H7 (cell line): ENCODE measurements at regions not wholly inside any gene's neighbourhood (a gene's known extent, or its start where the extent isn't known, plus 50 kb on each side); places are given as distances from the start of the nearest gene placed in this dataset.
A peak's percentile ranks its signal among the peaks of the same experiment; 100 is the strongest.
"Not testable (repeated sequence)": the region's sequence is repeated elsewhere in the genome, so short reads cannot be mapped to it uniquely, and the experiment has no call there.

Experiments used
- DNase-seq: peaks from one replicate; pipeline ENCODE4 v3.0.0; 2012
- H3K27me3 ChIP-seq: 2 replicates; pipeline ENCODE4 v1.6.0; 2011; ENCODE audit warnings: mild to moderate bottlenecking, low read length; ENCODE audit not compliant: control insufficient read depth, insufficient read depth
- H3K36me3 ChIP-seq: replicated peaks from 2 replicates; pipeline ENCODE4 v1.5.1; 2011; ENCODE audit warnings: low read length; ENCODE audit not compliant: control insufficient read depth, insufficient read depth
- H3K4me3 ChIP-seq: 2 replicates; pipeline ENCODE4 v1.5.1; 2011; ENCODE audit warnings: low read depth, mild to moderate bottlenecking, control low read depth, low read length, moderate library complexity; ENCODE audit not compliant: insufficient read depth

GRCh38 chr14:22140633-22141032 lies 448.4 kb downstream of the DAD1 start:
- H3K36me3 ChIP-seq: no peaks in the 10 kb centered on the region
- no peak overlapping the region for H3K4me3 ChIP-seq
- H3K27me3 ChIP-seq: no peaks in the 10 kb centered on the region
- no peak for DNase-seq

DNA sequence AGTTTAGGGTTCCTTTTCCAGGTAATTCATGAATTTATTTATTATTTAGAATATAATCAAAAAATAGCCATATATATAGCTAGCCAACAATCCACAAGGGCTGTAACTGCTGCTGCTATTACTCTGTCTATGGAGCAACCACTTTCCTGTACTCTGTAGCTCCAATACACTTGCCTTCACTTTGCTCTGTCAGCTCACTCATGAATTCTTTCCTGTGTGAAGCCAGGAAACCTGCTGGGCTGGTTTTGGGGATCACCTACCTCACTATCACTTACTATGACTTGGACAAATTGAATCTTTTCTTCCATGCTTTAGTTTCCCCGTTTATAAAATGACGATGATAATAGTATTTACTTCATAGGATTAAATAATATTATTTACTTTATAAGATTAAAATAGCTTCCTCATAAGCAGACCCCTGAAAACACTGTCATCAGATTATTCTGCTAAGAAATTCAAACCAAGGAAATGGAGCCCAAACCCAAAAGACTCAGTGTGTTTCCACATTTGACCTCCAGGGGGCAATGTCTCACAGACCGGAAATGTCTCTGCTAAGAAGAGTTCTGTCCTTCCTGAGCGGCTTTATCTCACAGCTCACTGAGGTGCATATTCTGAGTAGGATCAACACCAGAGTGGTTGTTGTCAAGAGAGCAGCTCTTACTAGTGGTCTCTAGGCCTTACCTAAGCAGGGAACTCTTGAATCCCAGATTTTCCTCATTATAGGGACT lies 457.1 kb downstream of the DAD1 start:
- DNase-seq: no peak
- Histone ChIP-seq H3K36me3 (no peaks in the 10 kb centered on the region), H3K4me3 (no peak overlapping the region), H3K27me3 (no peaks in the 10 kb centered on the region)

DNA sequence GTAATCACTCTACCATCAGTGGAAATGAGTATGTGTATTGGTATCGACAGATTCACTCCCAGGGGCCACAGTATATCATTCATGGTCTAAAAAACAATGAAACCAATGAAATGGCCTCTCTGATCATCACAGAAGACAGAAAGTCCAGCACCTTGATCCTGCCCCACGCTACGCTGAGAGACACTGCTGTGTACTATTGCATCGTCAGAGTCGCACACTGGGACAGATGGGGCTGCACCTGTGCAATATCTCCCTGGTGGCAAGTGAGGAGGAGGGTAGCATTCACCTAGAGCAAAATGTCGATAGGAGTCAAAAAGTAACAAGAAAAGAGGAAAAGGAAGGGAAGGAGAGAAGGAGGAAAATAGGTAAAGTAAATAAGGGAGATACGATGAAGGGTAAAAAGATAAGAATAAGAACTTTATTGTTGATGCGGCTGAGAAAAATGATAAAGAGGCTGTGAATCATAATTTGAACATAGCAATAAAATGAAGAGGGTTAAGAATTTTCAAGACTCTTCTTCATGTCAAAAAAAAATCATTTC lies 450.5 kb upstream of the OR4E1 start:
- no peak for DNase-seq
- H3K27me3 ChIP-seq: no peaks in the 10 kb centered on the region; the same call in 1 of the 2 replicates
- no peak overlapping the region for H3K4me3 ChIP-seq
- no peaks in the 10 kb centered on the region for H3K36me3 ChIP-seq

GRCh38 chr14:22122829-22123560 lies 449.4 kb upstream of the OR4E1 start:
- no peak for DNase-seq

DNA sequence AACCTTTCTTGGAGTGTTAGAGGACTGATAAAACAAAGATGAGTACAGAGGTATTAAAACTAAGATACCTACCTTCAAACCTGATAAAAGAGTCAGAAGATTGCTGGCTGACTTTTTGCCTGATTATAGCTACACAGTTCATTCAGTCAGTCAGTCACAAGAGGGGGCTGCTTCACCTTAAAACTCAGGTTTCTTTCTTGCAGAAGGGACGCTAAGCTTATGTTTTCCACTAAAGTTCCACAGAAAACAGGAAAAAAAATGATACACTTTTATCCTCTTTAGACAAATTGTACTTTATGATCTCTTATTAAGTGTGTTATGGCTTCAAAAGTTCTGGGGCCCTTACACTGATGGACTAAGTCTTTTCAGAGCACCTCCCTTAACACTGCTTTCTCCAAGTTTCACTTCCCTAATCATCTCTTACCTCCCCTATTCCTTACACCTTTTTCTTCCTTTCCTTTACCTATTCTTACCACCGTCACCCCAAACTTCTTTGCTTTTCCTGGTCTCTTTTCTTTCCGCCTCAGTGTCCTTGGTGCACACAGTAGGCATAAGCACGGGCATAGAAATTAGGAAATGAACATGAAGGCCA lies 448.7 kb upstream of the OR4E1 start:
- Histone ChIP-seq H3K36me3 (no peaks in the 10 kb centered on the region), H3K27me3 (no peaks in the 10 kb centered on the region; the same call in 1 of the 2 replicates), H3K4me3 (no peak overlapping the region)
- no peak for DNase-seq

More at GRCh38 chr14:22122829-22123560, 449.4 kb upstream of the OR4E1 start:
- Histone ChIP-seq H3K4me3 (no peak overlapping the region), H3K27me3 (no peaks in the 10 kb centered on the region; the same call in 1 of the 2 replicates), H3K36me3 (no peaks in the 10 kb centered on the region)

GRCh38 chr14:22118899-22119477 lies 445.4 kb upstream of the OR4E1 start:
- DNase-seq: no peak
- H3K27me3 ChIP-seq: no peaks in the 10 kb centered on the region; the same call in 1 of the 2 replicates
- H3K4me3 ChIP-seq: no peak overlapping the region

DNA sequence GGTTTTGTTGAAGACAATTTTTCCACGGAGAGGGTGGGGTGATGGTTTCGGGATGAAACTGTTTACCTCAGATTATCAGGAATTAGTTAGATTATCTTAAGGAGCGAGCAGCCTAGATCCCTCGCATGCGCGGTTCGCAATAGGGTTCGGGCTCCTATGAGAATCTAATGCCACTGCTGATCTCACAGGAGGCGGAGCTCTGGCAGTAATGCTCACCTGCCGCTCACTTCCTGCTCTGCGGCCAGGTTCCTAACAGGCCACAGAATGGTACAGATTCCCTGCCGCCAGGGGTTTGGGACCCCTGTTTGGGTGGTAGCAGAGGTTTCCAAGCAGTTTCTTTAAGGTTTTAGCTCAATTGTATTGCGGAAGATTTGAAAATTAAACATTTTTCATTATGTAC lies 439.8 kb upstream of the OR4E1 start:
- DNase-seq: no peak
- Histone ChIP-seq H3K36me3 (no peaks in the 10 kb centered on the region), H3K4me3 (no peak overlapping the region), H3K27me3 (no peaks in the 10 kb centered on the region)

More at GRCh38 chr14:22118899-22119477, 445.4 kb upstream of the OR4E1 start:
- no peaks in the 10 kb centered on the region for H3K36me3 ChIP-seq

DNA sequence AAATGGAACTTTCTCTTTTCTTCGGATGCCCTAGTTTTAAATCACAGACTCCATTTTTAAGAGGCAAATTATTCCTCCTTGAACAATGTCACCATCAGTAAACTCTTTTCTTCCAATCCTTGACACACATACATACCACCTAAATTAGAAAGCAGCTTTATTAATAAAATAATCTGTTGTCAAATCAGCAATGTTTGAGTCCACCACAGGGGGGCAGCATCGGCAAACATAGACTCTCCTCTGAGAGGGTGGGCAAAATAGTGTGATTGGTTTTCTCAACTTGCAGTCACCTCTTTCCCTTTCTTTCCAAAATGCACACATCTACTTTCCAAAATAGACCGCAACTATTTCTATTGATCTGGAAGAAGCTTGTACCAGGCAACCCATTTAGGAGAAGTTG lies 438.4 kb upstream of the OR4E1 start:
- Histone ChIP-seq H3K27me3 (no peaks in the 10 kb centered on the region), H3K36me3 (no peaks in the 10 kb centered on the region), H3K4me3 (no peak overlapping the region)
- DNase-seq: peak; percentile 41

GRCh38 chr14:22107753-22108152 lies 434.1 kb upstream of the OR4E1 start:
- H3K27me3 ChIP-seq: no peaks in the 10 kb centered on the region
- H3K36me3 ChIP-seq: no peaks in the 10 kb centered on the region
- H3K4me3 ChIP-seq: no peak overlapping the region
- DNase-seq: no peak

DNA sequence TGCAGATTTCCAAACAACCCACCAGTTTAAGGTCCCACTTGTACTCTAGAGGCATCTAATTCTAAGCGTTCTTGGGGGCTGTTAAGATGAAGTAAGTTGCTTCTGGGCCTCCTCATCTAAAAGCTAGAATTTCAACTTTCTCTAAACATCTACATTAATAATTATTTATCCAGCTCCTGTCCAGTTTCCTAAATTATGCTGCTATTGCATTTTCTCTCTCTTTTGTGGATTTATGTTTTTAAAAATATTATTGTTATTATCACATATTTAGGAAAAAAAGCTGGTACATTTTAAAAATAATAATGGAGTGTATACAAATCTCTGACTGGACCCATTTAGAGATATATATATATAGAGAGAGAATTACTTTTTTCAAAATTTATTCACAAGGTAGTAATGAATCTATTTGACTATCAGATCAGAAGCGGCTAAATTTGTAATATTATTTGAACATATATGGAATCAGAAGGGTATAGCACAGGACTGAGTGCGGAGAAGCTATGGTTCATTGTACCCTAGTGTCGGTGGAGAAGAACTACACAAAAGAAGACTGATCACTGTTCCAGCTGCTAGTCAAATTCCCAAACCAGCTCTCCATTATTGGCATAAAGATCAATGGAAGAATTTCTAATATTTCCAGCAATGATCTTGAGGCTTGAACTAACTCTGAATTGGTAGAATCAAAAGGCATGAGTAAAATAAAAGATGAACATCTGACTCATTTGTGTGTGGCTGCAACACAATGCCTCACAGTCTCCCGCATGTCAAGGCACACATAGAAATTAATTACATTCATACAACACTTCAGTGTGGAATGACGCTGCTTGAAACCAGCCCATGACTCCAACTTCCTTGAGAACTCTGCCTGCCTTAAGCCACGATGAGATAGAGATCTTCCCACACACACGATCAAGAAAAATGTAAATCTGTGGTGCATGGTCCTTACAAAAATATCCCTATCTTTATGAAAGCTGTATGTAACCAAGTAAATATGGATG lies 433.4 kb upstream of the OR4E1 start:
- no peak for DNase-seq
- Histone ChIP-seq H3K27me3 (no peaks in the 10 kb centered on the region), H3K4me3 (no peak overlapping the region), H3K36me3 (no peaks in the 10 kb centered on the region)

GRCh38 chr14:22105624-22106006 lies 432.0 kb upstream of the OR4E1 start:
- no peak for DNase-seq
- H3K36me3 ChIP-seq: no peaks in the 10 kb centered on the region
- H3K27me3 ChIP-seq: no peaks in the 10 kb centered on the region
- no peak overlapping the region for H3K4me3 ChIP-seq

GRCh38 chr14:22105006-22105623 lies 431.5 kb upstream of the OR4E1 start:
- Histone ChIP-seq H3K27me3 (no peaks in the 10 kb centered on the region), H3K4me3 (no peak overlapping the region), H3K36me3 (no peaks in the 10 kb centered on the region)
- DNase-seq: no peak

GRCh38 chr14:22100764-22101120 lies 427.1 kb upstream of the OR4E1 start:
- H3K27me3 ChIP-seq, H3K4me3 ChIP-seq, H3K36me3 ChIP-seq, DNase-seq: not testable (repeated sequence)
